Hematopoietic multipotent progenitor cell treated with erythropoietin and hydrocortisone succinate and interleukin-3 and kit ligand, for 8 days (in vitro differentiated cells): ENCODE measurements at regions not wholly inside any gene's neighbourhood (a gene's known extent, or its start where the extent isn't known, plus 50 kb on each side); places are given as distances from the start of the nearest gene placed in this dataset.
"Not testable (repeated sequence)": the region's sequence is repeated elsewhere in the genome, so short reads cannot be mapped to it uniquely, and the experiment has no call there.

Experiments used
- DNase-seq: peaks from one replicate; pipeline ENCODE4 v3.0.0-alpha.2; 2015

DNA sequence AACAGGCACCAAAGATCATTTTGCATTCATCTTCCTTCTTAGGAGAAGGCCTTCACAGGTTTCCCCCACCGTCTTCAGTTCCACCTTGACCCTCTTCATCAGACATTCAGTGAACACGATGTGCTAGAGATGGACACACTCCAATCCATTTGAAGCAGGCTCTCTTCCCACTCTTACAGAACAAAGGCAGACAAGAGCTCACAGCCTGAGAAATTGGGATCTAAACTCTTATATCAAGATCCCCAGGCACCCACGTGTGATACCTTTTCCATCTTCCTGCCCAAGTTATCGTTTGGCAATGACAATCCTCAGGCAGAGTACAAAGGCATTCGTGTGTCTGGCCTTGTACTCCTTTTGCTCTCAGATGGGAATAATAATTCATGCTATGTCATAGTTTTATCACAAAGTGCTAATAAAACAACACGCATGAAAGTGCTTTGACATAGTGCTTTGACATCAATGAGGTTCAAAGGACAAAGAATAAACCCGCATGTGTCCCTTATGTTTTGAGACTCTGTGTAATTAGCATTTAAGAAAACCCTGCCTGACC is 369.3 kb upstream of the KLHL29 start:
- no peak for DNase-seq

DNA sequence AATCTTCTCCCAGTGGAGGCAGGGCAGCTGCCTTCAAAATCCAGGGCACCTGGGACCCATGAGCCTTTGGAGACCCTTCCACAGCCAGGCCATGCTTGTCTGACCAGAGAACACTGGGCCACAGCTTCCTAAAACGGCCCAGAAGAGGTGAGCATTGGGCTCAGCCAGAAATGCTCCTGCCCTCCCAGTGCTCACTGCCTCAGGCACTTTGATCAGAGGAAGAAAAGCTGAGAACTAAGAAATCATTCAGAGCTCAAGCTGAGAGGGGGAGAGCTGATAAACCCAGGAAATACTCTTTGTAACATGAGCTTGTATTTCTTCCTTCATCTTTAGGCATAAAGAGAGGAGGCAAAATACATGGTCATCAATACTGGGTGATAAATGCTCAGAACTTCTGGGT is 365.5 kb upstream of the KLHL29 start:
- DNase-seq: no peak

DNA sequence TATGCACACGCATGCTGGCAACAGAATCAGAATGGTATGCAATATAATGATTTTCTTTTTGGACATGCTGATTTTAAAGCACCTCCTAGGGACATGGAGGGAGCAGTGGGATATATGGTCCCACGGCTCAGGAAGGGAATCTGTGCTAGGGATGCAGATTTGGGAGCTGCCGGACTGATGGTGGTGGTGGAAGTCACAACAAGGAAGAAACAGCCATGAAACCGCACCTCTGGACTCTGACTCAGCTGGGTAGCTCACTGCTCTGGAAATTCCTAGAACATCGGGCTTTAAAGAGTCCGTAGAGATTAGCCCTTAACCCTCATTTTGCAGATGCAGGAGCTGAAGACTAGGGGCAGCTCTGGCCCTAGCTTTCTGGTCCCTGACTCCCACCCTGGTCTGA is 364.3 kb upstream of the KLHL29 start:
- no peak for DNase-seq

DNA sequence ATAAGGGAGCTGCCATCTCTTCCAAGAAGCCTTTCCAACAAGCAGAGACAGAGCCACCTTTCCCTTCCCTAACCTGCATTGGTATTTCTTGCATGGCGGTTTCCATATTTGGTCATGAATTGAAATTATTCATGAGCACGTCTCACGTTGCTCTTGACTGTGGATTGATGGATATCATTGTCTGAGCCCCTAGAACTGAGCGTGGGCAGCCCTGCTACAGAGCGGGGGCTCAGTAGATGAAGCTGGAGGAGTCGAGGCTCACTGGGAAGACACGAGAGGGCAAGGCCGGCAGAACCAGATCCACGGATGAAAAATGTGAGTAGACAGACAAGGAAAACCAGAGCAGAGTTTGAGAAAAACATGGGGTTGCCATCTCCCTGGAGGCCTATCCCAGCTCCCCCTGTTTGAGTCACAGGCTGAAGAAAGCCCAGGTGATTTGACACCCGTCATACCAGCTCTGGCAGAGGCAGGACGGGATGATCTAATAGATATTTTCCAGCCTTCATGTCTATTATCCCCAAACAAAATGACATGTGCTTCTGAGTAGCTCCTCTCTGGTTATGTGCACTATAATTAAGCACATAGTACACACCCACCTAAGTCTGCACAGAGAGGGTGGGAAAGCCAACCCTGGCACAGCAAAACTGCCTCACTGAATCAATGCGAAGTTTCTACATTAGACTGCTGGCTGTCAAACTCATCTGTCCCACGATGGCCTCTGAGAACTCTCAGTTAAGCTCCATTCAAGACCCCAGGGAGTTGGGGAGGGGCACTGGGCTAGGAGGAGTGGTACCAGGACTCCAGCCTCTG is 363.5 kb upstream of the KLHL29 start:
- no peak for DNase-seq

DNA sequence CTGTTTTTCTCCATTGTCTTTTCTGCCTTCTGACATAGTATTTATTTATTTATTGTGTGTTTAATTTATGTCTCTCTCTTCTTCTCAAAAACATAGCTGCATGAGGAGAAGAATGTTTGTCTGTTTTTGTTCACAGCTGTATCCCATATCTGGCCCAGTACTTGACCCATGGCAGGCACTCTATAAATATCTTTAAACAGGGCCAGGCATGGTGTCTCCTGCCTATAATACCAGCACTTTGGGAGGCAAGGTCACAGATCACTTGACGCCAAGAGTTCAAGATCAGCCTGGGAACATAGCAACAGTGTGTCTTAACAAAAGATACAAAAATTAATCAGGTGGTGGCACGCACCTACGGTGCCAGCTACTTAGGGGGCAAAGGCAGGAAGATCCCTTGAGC is 361.3 kb upstream of the KLHL29 start:
- no peak for DNase-seq

DNA sequence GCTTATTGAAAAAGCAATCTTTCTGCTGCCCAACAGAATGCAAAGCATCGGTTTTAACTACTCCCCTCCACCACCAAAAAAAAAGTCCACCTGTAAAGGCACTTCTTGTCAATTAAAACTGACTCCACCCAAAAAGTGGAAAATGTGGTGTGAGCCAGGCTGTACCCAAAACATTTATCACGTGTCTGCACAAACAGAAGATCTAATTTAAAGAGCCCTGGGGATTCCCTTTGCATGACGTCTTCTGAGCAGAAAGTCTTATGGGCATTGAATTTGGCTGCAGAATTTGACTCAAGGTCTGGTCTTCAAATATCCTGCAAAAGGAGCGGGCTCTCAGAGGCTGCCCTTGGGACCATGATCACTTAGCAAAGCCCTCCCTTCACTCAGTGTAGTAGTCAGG is 358.3 kb upstream of the KLHL29 start:
- no peak for DNase-seq

DNA sequence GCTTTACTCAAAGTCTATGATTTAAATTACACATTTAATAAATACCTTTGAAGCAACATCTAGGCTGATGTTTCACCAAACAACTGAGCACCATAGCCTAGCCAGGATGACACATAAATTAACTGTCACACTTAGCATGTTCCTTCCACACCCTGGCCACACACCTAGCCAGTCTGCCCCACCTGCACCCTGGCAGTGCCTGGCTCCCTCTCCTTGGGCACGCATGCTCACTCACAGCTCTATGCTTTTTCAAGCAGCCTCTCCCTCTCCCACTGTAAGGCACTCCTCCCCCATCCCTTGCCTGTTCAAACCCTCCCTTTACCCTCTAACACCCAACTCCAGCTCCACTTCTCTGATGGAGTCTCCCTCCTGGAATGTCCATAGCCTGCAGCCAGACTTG is 357.6 kb upstream of the KLHL29 start:
- DNase-seq: no peak

DNA sequence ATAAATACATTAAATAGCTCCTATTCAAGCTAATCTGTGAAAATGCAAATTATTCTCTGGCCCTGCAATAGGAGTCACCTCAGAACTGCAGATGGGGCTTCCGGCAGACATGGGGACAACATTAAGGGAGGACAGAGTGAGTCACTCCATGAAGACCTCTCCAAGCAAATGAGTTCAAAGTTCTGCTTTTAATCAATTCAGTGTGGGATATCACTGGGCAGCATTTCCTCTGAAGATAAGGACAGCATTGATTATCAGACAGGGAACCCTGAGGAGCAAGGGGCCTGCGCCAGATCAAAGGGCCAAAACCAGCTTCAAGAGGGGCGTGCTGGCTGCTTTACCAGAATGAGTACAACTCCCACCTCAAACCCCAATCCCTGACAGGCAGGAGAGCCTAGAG is 356.9 kb upstream of the KLHL29 start:
- DNase-seq: no peak

DNA sequence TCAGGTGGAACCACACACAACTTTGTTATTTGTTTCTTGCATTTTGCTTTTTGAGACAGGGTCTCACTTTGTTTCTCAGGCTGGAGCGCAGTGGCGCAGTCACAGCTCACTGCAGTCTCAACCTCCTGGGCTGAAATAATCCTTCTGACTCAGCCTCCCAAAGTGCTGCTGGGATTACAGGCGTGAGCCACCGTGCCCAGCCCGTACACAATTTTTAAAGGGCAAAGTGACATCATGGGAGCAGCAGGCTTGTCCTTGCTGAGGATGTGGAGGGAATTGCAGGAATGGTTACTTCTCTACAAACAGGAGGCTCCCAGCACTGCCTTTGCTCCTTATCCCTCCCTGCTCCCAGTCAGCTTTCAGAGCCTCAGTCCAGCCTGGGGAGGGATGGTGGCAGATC is 355.9 kb upstream of the KLHL29 start:
- DNase-seq: no peak

DNA sequence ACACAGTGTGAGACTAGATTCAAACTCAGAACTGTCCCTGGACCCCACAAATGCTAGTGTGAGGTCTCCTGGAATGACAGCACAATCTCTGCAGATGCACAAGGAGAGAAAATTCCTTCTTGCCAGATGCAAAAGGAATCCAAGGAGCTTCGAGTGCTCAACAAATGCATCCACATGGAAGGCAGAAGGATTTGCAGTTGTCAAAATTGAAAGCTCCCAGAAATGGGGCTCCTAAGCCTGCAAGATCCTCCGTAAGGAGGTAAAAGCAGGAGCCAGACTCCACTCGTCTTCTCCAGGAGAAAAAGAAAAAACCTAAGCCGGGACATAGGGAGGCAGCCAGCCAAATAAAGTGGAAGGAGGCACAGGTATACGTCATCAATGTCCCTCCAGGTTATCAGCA is 355.0 kb upstream of the KLHL29 start:
- DNase-seq: no peak

DNA sequence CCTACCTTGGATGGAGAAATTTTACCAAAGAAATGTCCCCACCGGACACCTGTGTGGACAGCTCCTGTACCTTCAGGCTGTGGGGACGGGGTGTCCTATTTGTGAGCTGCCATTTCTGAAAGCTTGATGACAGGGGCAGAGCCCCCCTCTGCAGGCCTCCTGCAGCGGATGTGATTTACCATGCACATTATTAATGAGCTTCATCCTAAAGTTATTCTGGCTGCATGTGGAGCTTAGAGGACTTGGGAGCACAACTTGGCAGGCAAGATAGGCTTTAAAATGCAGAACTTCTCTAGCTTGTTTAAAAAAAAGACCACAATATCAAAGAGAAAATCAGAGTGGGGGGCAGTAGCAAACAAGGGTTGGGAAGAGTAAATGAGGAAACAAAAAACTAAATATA is 350.0 kb upstream of the KLHL29 start:
- no peak for DNase-seq

DNA sequence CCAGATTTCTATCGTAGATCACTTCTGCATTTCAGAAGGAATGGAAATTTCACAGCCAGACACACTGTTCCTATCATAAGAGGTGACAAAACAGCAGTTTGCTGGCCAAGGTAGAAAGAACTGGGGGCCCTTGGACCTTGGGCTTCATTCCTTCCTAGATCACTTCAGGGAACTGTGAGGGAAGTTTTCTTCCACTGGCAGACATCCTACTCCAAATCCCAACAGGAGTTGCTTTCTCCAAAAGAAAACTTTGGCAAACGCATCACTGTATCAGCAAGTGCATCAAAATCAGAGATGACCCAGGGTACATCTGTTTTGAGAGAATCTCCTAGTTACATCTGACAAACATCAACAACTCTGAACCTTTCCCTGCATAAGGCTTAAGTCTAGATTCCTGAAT is 348.4 kb upstream of the KLHL29 start:
- no peak for DNase-seq

DNA sequence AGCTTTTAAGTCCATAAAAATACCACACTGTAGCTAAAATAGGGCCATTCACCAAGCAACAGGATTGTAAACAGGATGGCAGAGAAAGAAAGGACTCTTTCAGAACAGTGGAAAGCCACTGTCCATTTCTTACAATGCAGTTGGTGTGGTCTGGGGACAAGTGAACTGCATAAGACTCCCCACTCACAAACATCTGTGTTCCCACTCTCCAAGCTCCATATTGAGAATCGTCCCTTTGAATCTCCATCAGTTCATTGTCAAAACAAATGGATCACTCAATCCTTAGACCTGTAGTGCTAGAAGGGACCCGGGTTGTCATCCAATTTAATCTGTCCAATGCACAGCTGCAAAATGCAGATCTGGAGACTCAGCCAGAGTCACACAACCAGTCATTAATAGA is 347.4 kb upstream of the KLHL29 start:
- no peak for DNase-seq

DNA sequence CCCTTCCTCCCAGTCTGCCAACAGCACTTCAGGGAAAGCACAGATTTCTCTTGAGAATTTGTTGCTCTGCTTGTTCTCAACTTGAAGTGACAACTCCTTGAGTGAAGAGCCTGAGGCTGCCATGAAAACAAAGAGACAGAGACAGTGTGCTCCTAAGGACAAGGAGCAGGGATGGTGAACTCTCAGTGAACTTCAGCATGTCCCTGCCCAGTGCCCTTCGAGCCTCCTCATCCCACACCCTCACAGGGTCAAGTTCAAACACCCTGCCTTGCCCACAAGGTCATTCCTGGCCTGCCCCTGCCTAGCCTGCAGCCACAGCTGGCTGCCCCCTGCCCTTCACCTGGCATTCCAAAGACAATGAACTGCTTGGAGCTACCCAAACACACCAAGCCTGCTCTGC is 343.5 kb upstream of the KLHL29 start:
- no peak for DNase-seq

DNA sequence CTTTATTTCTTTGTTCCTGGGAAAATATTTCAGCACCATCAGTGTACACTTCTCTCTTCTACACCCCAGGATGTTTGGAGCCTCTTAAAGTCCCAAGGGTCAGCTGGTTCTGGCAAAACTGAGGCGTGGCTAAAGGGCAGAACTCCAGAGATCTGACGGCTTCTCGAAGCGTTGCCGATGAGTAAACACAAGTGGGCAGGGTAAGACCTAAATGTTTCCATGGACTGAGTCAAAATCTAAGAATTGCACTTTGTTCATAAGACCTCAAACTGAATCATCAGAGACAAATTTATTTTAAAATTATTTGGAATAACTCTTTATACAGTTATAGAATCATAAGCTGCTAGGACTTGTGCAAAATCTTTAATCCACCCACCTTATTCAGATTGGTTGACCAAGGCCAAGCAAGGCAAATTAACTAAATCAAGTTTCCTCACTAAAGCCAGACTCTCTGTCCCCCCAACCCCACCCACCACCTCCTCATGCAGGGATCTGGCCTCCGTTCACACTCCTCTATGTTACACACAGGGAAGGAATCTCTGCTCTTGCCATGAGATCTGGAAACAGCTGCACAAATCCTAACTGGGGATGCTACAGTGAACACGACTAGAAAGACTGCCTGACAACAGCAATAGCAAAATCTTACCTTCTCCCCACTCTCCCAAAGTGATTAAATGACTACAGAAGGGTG is 342.6 kb upstream of the KLHL29 start:
- no peak for DNase-seq

DNA sequence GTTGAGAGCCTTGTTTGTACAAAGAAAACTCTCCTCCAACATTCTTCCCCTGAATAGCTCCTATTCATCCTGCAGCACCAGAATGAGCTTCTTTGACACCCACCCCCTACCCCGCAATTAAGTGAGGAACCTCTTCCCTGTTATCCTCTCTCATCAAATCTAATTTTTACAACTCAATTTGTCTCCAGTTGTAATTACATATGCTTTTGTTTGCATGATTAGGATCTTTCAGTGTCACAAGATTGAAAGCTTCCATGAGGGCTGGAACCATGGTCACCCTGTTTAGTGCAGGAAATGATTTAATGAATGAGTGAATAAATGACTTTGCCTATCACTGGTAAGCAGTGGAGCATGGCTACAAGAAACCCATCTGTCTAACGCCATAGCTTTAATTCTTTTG is 334.6 kb upstream of the KLHL29 start:
- DNase-seq: no peak

DNA sequence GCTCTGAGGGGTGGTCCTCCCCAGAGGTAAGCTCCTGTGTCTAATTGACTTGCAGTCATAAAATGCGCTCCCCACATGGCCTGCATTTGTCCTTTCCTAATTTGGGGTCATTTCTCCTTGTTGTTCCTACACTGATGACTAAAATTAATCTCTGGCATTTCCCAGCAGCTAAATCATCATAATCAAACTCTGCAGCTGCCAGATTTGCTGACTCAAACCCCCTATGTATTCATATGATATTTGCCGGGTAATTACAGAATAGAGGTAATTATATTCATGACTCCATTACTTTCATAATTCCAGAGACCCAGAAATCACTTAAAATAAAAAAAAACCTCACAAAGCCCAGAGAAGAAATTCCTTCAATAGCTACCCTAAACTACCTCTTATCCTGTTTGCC is 331.4 kb upstream of the KLHL29 start:
- no peak for DNase-seq

DNA sequence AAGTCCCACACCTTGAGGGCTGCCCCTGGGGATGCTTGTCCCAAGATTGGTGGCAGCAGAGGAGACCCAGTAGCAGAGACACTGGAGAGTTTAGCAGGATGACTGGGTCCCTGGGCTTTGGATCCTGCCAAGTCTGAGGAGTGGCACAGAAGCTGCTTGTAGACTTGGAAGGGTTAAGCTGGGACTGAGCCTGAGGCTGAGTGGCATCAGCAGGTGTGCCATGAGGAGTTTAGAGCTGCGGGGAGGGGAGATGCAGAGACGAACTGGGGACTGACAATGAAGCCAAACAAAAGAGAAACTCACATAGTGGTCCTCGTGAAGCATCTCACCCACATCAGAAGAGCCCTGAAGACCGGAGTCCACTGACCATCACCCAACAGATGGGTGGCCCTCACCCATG is 329.7 kb upstream of the KLHL29 start:
- DNase-seq: no peak

DNA sequence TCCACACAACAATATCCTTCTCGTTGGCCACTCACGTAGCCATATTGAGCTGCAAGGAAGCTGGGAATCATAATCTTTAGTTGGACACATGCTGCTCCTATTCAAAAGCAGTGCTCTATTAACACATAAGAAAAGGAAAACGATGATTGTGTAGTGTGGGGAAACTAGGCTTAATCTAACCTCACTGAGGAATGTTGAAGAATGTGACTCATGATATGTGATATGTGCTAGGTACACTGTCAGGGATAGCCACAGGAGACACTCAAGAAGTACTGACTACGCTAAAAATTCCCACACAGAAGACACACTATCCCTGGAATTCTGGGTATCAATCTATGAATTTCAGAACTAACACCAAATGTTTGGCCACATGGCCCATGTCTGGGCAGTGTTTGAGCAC is 328.1 kb upstream of the KLHL29 start:
- DNase-seq: not testable (repeated sequence)

DNA sequence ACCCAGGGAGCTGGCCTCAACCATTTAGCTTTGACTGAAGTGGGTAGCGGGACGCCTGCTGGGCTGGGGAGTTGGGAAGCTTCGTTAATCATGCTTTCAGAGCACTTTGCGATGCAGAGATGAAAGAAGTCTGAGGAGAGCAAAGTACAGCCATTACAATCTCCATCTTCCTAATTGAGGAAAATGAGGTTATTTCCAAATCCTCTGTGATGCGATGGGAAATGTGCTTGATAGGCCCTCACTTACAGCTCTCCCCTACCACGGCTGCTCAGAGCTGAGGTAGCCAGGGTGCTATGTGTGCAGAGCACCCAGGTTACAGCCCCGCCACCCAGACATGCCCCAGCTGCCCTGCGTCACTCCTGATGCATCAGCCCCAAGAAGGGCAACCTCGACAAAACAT is 326.5 kb upstream of the KLHL29 start:
- no peak for DNase-seq

DNA sequence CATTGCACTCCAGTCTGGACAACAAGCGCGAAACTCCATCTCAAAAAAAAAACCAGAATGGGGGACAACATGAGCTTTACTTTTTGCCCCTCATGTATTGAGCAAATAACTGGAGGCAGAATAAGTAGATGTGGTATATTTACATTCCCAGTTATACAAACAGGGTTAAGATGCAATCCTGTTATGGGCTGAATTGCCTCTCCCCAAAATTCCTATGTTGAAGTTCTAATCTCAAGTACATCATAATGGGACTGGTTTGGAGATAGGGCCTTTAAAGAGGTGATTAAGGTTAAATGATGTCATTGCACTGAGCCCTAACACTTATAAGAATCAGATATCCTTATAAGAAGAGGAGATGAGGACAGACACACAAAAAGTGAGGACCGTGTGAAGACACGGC is 319.8 kb upstream of the KLHL29 start:
- no peak for DNase-seq

DNA sequence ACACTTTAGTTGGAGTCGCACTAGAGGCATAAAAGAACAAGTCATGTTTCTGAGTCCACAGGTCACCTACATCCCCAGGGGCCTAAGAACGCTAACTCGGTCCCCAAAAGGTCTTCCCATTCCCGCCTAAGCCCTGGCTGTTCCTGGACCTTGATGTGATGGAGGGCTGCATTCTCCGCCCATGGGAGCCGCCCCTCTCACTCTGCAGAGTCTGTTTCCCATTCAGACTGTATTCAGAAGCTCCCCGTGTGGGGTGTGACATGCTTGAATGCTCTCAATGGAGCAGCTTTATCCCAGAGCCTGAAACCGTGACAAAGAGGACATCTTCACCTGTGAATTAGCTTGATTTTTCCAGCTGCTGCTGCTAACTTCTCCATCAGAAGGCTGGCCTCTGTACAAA is 319.0 kb upstream of the KLHL29 start:
- no peak for DNase-seq

DNA sequence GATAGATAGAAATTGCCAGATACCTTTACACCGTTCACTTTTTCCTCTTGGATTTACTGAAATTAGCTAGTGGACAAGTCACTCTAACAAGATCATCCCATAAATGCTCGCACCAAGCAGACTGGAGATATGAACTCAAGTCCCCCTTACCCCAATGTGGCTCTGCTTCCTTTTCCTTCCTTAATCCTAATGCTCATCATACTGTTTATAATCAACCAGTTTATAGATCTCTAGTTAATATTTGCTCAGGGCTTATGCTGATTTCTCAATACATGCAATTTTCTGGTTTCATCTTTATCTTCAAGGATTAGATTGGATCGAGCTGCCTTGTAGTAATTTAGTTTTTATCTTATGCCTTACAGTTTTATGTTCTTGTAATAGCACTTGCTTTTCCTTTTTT is 318.3 kb upstream of the KLHL29 start:
- no peak for DNase-seq

DNA sequence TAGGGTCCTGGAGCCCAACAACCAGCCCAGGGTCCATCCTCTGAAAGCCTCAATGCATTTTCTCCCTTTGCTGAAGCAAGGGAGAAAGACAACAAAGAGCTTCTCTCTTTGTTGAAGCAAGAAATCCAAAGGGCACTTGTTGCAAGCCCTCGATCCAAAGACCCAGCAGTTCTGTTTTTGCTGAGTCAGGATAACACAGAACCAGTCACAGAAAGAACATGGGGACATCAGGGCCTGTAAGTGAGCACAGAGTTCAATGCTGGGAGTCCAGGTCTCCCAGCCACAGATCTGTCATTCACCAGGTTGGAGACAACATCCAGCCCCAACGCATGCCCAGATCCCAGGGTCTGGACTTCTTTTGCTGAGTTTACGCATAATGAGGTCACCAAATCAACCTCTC is 315.8 kb upstream of the KLHL29 start:
- DNase-seq: no peak

DNA sequence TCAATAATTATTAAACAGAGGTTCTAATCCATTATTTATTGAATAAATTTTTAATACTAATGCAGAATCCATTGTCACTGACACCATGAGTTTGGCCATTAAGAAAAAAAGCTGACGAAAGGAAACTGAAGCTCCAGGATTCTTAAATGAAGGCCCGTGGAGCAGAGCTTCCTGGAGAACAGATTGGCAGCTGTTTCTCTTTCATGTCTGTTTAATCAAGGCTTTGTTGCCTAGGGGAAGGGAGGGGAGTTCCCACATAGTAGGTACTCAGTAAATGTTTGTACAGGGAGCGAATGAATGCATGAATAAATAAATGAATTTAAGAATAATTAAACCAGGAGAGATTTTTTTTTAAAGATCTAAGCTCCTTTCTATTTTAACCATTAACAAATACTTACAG is 315.1 kb upstream of the KLHL29 start:
- no peak for DNase-seq
